IMR-90 (cell line): ENCODE measurements at regions not wholly inside any gene's neighbourhood (a gene's known extent, or its start where the extent isn't known, plus 50 kb on each side); places are given as distances from the start of the nearest gene placed in this dataset.

Source experiments
- ATAC-seq: fragments of 200-7000 bp; cut with Tn5 transposase; 2 replicates; pipeline ENCODE4 v1.9.1; 2020; ENCODE audit warnings: low read depth, mild to moderate bottlenecking, moderate library complexity
- BruUV-seq: library from RNA; stranded (reverse); fragments of 400-500 nt; replicated peaks from 2 replicates; lab custom pipeline; 2021; lab: Mats Ljungman, UMichigan
- CTCF ChIA-PET: fragments of 300-600 bp; formaldehyde crosslinking; extraction: SDS; loops from one replicate; lab custom pipeline; 2021; ENCODE audit warnings: antibody characterized with exemption; lab: Yijun Ruan, JAX
- POLR2A ChIA-PET: fragments of 300-600 bp; sonication (Branson Sonifier 250); formaldehyde crosslinking; loops from one replicate; lab custom pipeline; 2022; ENCODE audit warnings: antibody characterized with exemption; ENCODE audit not compliant: unreplicated experiment; lab: Charles Lee
- DNase-seq: peaks from one replicate; pipeline ENCODE4 v3.0.0; 2013
- H2AFZ ChIP-seq: replicated peaks from 2 replicates; pipeline ENCODE3; 2013; ENCODE audit warnings: low read length, mild to moderate bottlenecking; ENCODE audit not compliant: poor library complexity
- H2AK5ac ChIP-seq: 2 replicates; pipeline ENCODE4 v1.6.1; 2013; ENCODE audit warnings: low read depth, low read length, inconsistent platforms
- H2AK9ac ChIP-seq: replicated peaks from 2 replicates; pipeline ENCODE3; 2013; ENCODE audit warnings: mild to moderate bottlenecking, low read depth, low read length, moderate library complexity; ENCODE audit not compliant: poor library complexity
- H2BK120ac ChIP-seq: 2 replicates; pipeline ENCODE4 v1.6.1; 2013; ENCODE audit warnings: low read depth, low read length, inconsistent platforms
- H2BK15ac ChIP-seq: 3 replicates; pipeline ENCODE4 v1.6.1; 2013; ENCODE audit warnings: low read depth, low read length, inconsistent platforms
- H2BK20ac ChIP-seq: 2 replicates; pipeline ENCODE4 v1.6.1; 2013; ENCODE audit warnings: low read depth, mild to moderate bottlenecking, inconsistent platforms, low read length, moderate library complexity
- H2BK5ac ChIP-seq: 2 replicates; pipeline ENCODE4 v1.6.1; 2013; ENCODE audit warnings: mild to moderate bottlenecking, low read depth, low read length, inconsistent platforms; ENCODE audit not compliant: poor library complexity, severe bottlenecking
- H3K14ac ChIP-seq: replicated peaks from 2 replicates; pipeline ENCODE4 v1.6.1; 2013; ENCODE audit warnings: low read depth, low read length, inconsistent platforms
- H3K18ac ChIP-seq: 2 replicates; pipeline ENCODE4 v1.6.1; 2013; ENCODE audit warnings: low read depth, low read length, control low read depth
- H3K23ac ChIP-seq: 2 replicates; pipeline ENCODE4 v1.6.1; 2013; ENCODE audit warnings: low read depth, low read length, inconsistent platforms
- H3K27ac ChIP-seq: 2 replicates; pipeline ENCODE4 v1.5.1; 2013; ENCODE audit warnings: mild to moderate bottlenecking, control low read depth, low read length; ENCODE audit not compliant: insufficient read depth
- H3K27me3 ChIP-seq: 2 replicates; pipeline ENCODE4 v1.6.1; 2013; ENCODE audit warnings: low read length; ENCODE audit not compliant: control insufficient read depth, insufficient read depth
- H3K36me3 ChIP-seq: 2 replicates; pipeline ENCODE4 v1.6.1; 2013; ENCODE audit warnings: low read length, mixed read lengths; ENCODE audit not compliant: control insufficient read depth, insufficient read depth
- H3K4ac ChIP-seq: 2 replicates; pipeline ENCODE4 v1.6.1; 2013; ENCODE audit warnings: low read depth, low read length, inconsistent platforms
- H3K4me1 ChIP-seq: 2 replicates; pipeline ENCODE4 v1.6.1; 2013; ENCODE audit warnings: low read length, mixed read lengths; ENCODE audit not compliant: control insufficient read depth, insufficient read depth
- H3K4me2 ChIP-seq: 2 replicates; pipeline ENCODE4 v1.6.1; 2013; ENCODE audit warnings: low read depth, mild to moderate bottlenecking, control low read depth, low read length, moderate library complexity
- H3K4me3 ChIP-seq: 2 replicates; pipeline ENCODE4 v1.5.1; 2013; ENCODE audit warnings: low read depth, mild to moderate bottlenecking, control low read depth, low read length, moderate library complexity; ENCODE audit not compliant: insufficient read depth
- H3K56ac ChIP-seq: 2 replicates; pipeline ENCODE4 v1.6.1; 2013; ENCODE audit warnings: low read length, inconsistent platforms; ENCODE audit not compliant: insufficient read depth; ENCODE audit errors: extremely low read depth
- H3K79me1 ChIP-seq, 2 experiments: 2 replicates each; pipeline ENCODE4 v1.6.1; 2013; ENCODE audit warnings: low read length in 2 of 2, inconsistent platforms in 1 of 2, low read depth in 1 of 2
- H3K9ac ChIP-seq: 2 replicates; pipeline ENCODE4 v1.6.1; 2013; ENCODE audit warnings: low read depth, low read length, control low read depth
- H3K9me1 ChIP-seq: 2 replicates; pipeline ENCODE4 v1.6.1; 2013; ENCODE audit warnings: low read length, inconsistent platforms; ENCODE audit not compliant: insufficient read depth
- H3K9me3 ChIP-seq: 2 replicates; pipeline ENCODE4 v1.6.1; 2013; ENCODE audit warnings: low read length; ENCODE audit not compliant: control insufficient read depth, insufficient read depth
- H4K20me1 ChIP-seq: 2 replicates; pipeline ENCODE4 v1.6.1; 2013; ENCODE audit warnings: low read length, inconsistent platforms; ENCODE audit not compliant: insufficient read depth
- H4K5ac ChIP-seq: 2 replicates; pipeline ENCODE4 v1.6.1; 2013; ENCODE audit warnings: mild to moderate bottlenecking, low read depth, low read length, control low read depth
- H4K8ac ChIP-seq, 2 experiments: 2 replicates each; pipeline ENCODE4 v1.6.1; 2013; ENCODE audit warnings: low read depth in 2 of 2, low read length in 2 of 2, control low read depth in 1 of 2, inconsistent platforms in 1 of 2
- H4K91ac ChIP-seq: 2 replicates; pipeline ENCODE4 v1.6.1; 2013; ENCODE audit warnings: low read depth, low read length, inconsistent platforms; ENCODE audit not compliant: insufficient read depth
- BHLHE40 ChIP-seq: fragments of 150-350 bp; IDR thresholded peaks from 2 replicates; pipeline ENCODE4 v1.6.1; 2016; ENCODE audit warnings: mild to moderate bottlenecking, low read depth, low read length
- CEBPB ChIP-seq: IDR thresholded peaks from 2 replicates; pipeline ENCODE4 v1.6.1; 2012; ENCODE audit warnings: low read depth, low read length, improper control_type of control experiment
- CHD1 ChIP-seq: IDR thresholded peaks from 2 replicates; pipeline ENCODE4 v1.6.1; 2012; ENCODE audit warnings: low read depth, low read length, improper control_type of control experiment
- CTCF ChIP-seq: conservative IDR thresholded peaks from 2 replicates; pipeline ENCODE4 v1.5.1; 2012; ENCODE audit warnings: mild to moderate bottlenecking, low read depth, low read length, improper control_type of control experiment
- ELK1 ChIP-seq: fragments of 150-350 bp; IDR thresholded peaks from 2 replicates; pipeline ENCODE4 v1.6.1; 2016; ENCODE audit warnings: low read depth, mild to moderate bottlenecking, low read length, moderate library complexity, borderline replicate concordance
- FOS ChIP-seq: fragments of 150-350 bp; IDR thresholded peaks from 2 replicates; pipeline ENCODE4 v1.6.1; 2016; ENCODE audit warnings: low read depth, low read length
- MAFK ChIP-seq: IDR thresholded peaks from 2 replicates; pipeline ENCODE4 v1.6.1; 2012; ENCODE audit warnings: low read depth, low read length, improper control_type of control experiment
- MAZ ChIP-seq: IDR thresholded peaks from 2 replicates; pipeline ENCODE4 v1.6.1; 2012; ENCODE audit warnings: low read depth, mild to moderate bottlenecking, low read length, improper control_type of control experiment, moderate library complexity, borderline replicate concordance
- MXI1 ChIP-seq: IDR thresholded peaks from 2 replicates; pipeline ENCODE4 v1.6.1; 2012; ENCODE audit warnings: low read depth, mild to moderate bottlenecking, low read length, moderate library complexity, borderline replicate concordance
- NFE2L2 ChIP-seq: fragments of 150-350 bp; IDR thresholded peaks from 2 replicates; pipeline ENCODE4 v1.6.1; 2016; ENCODE audit warnings: low read depth, mild to moderate bottlenecking, low read length
- POLR2A ChIP-seq: IDR thresholded peaks from 2 replicates; pipeline ENCODE4 v1.6.1; 2012; ENCODE audit warnings: mild to moderate bottlenecking, low read depth, low read length
- RAD21 ChIP-seq: IDR thresholded peaks from 2 replicates; pipeline ENCODE4 v1.6.1; 2012; ENCODE audit warnings: low read length, improper control_type of control experiment
- RCOR1 ChIP-seq: IDR thresholded peaks from 2 replicates; pipeline ENCODE4 v1.6.1; 2012; ENCODE audit warnings: mild to moderate bottlenecking, low read length, improper control_type of control experiment; ENCODE audit not compliant: insufficient replicate concordance
- RFX5 ChIP-seq: IDR thresholded peaks from 2 replicates; pipeline ENCODE4 v1.8.0; 2012; ENCODE audit warnings: low read depth, mild to moderate bottlenecking, low read length, moderate library complexity
- SMC3 ChIP-seq: fragments of 150-350 bp; IDR thresholded peaks from 2 replicates; pipeline ENCODE4 v1.6.1; 2016; ENCODE audit warnings: low read depth, mild to moderate bottlenecking, antibody characterized with exemption, low read length, moderate library complexity
- USF2 ChIP-seq: fragments of 150-350 bp; IDR thresholded peaks from 2 replicates; pipeline ENCODE4 v1.6.1; 2017; ENCODE audit warnings: mild to moderate bottlenecking, antibody characterized with exemption, low read length, low read depth
- dilution Hi-C: fragments of 300-500 bp; cut with HindIII; formaldehyde crosslinking; loops from one replicate; pipeline ENCODE4 v1.14.3; 2018; ENCODE audit warnings: low sequenced_read_pairs; ENCODE audit not compliant: unreplicated experiment
- in situ Hi-C: fragments of 300-500 bp; cut with MboI; formaldehyde crosslinking; loops from 3 replicates; pipeline ENCODE4 v1.14.3; 2019; ENCODE audit warnings: low sequenced_read_pairs, inconsistent platforms, mixed read lengths
- intact Hi-C: fragments of 100-400 bp; cut with micrococcal nuclease; formaldehyde crosslinking; loops from 2 replicates; pipeline ENCODE4 v1.10.0; 2022

GRCh38 chr5:33339413-33339812 lies 101.4 kb upstream of the TARS1 start:
- no peak overlapping the region for H2BK5ac ChIP-seq
- H3K56ac ChIP-seq, result no peak overlapping the region
- POLR2A ChIA-PET, result no interaction called here
- no peak overlapping the region; the same call in 1 of the 2 replicates for H3K14ac ChIP-seq
- H3K4me2 ChIP-seq, result no peak overlapping the region
- H3K27me3 ChIP-seq, result no peaks in the 10 kb centered on the region
- H3K9ac ChIP-seq, result no peak overlapping the region
- no peaks in the 10 kb centered on the region for H4K20me1 ChIP-seq
- H3K18ac ChIP-seq, result peak overlapping the region; percentile 86
- H3K4me1 ChIP-seq, result peaks cover 7% of the 10 kb centered on the region
- no peak overlapping the region for H2AK9ac ChIP-seq
- no peak for DNase-seq
- in situ Hi-C loops (no loop called here), intact Hi-C loops (no loop called here), dilution Hi-C loops (no loop called here)
- TF ChIP-seq POLR2A (no peak), RFX5 (no peak), USF2 (no peak), CEBPB (no peak), MAZ (no peak), BHLHE40 (no peak), RAD21 (no peak), CHD1 (no peak), FOS (no peak), SMC3 (no peak), MAFK (no peak), RCOR1 (no peak), CTCF (no peak), NFE2L2 (no peak), ELK1 (no peak), MXI1 (no peak)
- BruUV-seq, result no TSS peak
- peak overlapping the region; percentile 74; the same call in 1 of the 2 replicates for H4K5ac ChIP-seq
- no peak overlapping the region for H3K27ac ChIP-seq
- no peak overlapping the region for H3K4me3 ChIP-seq
- no peak overlapping the region for H4K91ac ChIP-seq
- no peak for ATAC-seq
- no peaks in the 10 kb centered on the region for H3K79me1 ChIP-seq
- H3K9me1 ChIP-seq, result no peaks in the 10 kb centered on the region
- no peak overlapping the region for H3K23ac ChIP-seq
- no peak overlapping the region for H2AFZ ChIP-seq
- H4K8ac ChIP-seq, result peak overlapping the region; percentile 29 to 55; a peak in 1 of 4 replicates
- H2AK5ac ChIP-seq, result peak overlapping the region; percentile 31; the same call in 1 of the 2 replicates
- no peaks in the 10 kb centered on the region for H3K36me3 ChIP-seq
- peak overlapping the region; percentile 6; the same call in 1 of the 2 replicates for H3K4ac ChIP-seq
- H3K9me3 ChIP-seq, result no peaks in the 10 kb centered on the region
- H2BK120ac ChIP-seq, result peak overlapping the region; percentile 16; the same call in 1 of the 2 replicates
- peak overlapping the region; percentile 20; the same call in 1 of the 3 replicates for H2BK15ac ChIP-seq
- CTCF ChIA-PET, result no interaction called here
- H2BK20ac ChIP-seq, result 0 out of 2 replicates have a peak overlapping the region, but pooled peaks have one; percentile 0
